Islet of Langerhans (tissue), 1 donor: ENCODE measurements at regions not wholly inside any gene's neighbourhood (a gene's known extent, or its start where the extent isn't known, plus 50 kb on each side); places are given as distances from the start of the nearest gene placed in this dataset.

Source experiments
- FAIRE-seq: peaks from one replicate; lab custom pipeline; 2011; peaks lifted over from hg19 to GRCh38; lab: Jason Lieb, UNC

DNA sequence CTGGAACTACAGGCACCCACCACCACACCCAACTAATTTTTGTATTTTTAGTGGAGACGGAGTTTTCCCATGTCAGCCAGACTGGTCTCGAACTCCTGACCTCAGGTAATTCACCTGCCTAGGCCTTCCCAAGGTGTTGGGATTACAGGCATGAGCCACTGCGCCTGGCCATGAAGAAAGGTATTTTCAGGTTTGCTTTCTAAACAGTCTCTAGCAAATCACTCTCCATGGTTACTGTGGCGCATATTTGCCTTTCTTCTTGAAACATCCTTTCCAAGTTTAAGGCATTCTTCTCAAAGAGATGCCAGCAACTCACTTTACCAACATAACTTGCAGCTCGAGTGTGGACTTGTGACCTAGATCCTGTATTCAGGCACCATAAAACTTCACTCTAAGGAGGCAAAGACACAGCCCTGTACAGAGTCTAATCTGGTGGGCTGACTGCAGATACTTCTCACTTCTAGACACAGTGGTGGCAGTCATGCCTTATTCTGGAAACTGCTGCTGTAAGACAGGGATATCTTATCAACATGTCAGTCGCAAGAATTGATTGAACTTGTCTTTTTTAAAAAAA lies 461.4 kb upstream of the TSHZ3 start:
- no peak for FAIRE-seq

DNA sequence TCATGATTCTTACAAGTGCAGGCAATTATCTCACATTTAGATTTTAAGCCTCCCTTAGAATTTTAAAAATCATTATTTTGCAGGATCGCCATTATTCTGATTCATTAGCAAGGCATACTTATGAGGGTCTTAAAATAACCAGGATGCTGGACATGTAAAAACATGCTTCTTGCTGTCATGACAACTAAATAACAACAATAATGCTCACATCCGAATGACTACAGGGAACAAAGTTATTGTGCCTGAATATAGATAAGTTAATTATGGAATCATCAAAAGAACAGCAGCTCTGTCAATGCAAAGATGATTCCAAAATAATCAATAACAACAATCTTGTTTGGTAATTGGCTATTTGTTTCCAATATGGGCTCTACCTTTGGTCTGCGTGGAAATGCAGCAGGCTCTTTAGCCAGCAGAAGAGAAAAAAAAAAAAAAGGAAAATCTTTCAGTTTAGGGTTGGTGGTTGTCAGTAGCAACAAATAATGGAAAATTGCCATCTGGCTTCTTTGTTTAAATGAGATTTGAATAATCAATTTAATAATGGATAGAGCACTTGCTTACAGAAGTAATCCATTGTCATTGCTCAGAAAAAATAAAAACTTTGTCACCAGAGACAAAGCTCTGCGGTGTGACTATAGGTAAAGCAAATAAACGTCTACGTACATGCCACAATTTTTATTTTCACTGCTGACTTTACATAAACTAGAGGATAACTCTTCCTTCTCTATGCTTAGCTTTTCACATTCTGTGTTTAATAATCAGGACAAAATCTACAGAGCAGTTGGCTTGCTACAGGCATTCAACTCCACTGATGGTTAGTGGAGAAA lies 468.9 kb upstream of the TSHZ3 start:
- no peak for FAIRE-seq

DNA sequence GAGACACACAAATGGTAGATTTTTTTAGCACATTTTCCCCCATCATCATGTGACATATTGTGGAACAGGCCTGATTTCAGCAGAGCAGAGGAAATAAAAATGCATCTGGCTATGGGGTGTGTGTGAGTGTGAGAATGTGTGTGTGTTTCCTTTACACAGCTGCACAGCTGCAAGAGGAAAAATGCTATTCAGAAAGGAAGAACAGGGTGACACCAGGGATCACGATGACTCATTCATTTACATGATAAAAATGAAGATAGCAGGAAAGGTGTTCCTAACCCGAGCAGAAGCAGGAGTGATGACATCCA lies 469.5 kb upstream of the TSHZ3 start:
- FAIRE-seq, result no peak

DNA sequence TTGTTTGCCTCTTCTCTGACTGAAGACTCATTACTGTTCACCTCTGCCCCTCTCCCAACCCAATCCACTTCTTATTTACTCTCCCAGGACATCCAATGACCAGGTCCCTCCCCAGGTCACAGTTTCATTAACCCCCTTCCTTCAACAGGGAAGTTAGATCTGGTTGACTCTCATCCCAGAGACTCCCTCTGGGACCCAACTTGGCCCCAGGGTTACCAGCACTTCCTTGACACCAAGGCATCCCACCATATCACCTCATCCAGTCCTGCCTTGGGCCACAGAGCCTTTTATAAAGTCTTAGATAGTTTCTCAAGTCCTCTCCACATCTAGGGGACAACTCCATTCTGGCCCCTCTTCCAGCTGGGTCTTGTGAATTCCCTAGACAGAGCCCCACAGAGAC lies 470.6 kb upstream of the TSHZ3 start:
- FAIRE-seq, result no peak

GRCh38 chr19:31821346-31821745 lies 472.1 kb upstream of the TSHZ3 start:
- no peak for FAIRE-seq

- no peak for FAIRE-seq
Measured at GRCh38 chr19:31825134-31826094, 476.2 kb upstream of the TSHZ3 start.

DNA sequence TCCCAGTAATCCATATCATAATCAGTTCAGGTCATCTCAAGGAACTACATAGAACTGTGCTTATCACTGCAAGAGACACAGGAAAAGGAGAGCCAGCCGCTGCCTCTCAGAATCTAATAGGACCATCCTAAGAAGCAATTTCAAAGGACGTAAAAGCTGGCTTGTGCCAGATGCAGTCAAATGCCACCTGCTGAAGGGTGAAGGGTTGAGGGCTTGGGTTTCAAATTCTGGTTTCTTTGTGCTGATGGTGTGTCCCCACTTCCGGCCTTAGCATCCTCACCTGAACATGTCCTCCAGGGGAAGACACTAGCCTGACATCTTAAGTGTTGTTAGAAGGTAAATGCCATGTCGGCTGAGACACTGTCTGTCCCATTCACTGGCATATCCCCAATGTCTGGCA lies 477.1 kb upstream of the TSHZ3 start:
- FAIRE-seq, result no peak

- no peak for FAIRE-seq
Measured at GRCh38 chr19:31831421-31832175, 482.4 kb upstream of the TSHZ3 start.

GRCh38 chr19:31832176-31832548 lies 482.9 kb upstream of the TSHZ3 start:
- no peak for FAIRE-seq

GRCh38 chr19:31834070-31834469 lies 484.8 kb upstream of the TSHZ3 start:
- no peak for FAIRE-seq

- no peak for FAIRE-seq
Measured at GRCh38 chr19:31838163-31838815, 489.1 kb upstream of the TSHZ3 start.

GRCh38 chr19:31840371-31840770 lies 491.1 kb upstream of the TSHZ3 start:
- no peak for FAIRE-seq

DNA sequence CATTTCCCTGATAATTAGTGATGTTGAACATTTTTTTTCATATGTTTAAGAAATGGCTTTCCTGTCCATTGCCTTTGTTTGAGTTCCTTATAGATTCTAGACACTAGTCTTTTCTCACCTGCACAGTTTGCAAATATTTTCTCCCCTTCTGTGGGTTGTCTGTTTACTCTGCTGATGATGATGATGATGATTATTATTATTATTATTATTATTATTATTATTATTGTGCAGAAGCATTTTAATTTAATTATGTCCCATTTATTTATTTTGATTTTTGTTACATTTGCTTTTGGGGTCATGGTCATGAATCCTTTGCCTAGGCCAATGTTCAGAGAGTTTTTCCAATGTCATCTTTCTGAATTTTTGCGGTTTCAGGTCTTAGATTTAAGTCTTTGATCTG lies 492.5 kb upstream of the TSHZ3 start:
- no peak for FAIRE-seq

GRCh38 chr19:31863122-31863521 lies 482.3 kb upstream of the ZNF507 start:
- FAIRE-seq, result no peak

- FAIRE-seq, result no peak
Measured at GRCh38 chr19:31874313-31874712, 471.1 kb upstream of the ZNF507 start.

DNA sequence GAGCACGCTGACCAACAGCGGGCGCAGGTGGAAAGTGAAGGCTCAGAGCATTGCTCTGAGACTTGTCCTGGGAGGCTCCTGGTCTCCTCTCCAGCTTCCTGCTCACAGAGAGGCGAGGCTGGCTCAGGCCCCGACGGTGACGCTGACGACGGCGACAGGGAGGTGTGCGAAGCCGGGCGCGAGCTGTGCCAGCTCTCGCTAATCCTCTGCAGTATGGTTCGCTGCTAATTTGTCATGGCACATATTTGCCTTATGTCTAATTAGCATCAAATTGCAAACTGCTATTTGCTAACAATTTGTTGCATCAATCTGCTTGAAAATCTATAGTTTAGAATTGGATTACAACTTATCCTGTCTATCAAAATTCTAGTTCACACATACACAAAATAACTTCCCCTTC lies 469.8 kb upstream of the ZNF507 start:
- FAIRE-seq, result no peak

DNA sequence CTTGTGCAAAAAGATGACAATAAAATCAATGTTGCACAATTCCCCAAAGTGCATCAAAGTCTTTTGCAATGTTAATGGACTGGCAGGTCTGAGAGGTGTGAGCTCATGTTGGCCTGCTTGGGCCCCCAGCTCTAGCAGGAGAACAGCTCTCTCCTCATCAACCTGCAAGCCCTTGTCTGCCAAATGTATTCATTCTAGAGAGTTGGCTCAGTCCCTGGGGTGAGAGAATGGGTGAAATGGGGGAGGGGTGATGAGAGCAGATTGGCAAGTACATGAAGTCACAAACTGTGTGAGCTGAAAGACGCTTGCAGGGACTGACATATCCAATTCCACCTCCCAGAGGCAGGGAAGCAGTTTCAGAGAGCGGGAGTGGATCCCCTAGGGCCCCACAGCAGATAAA lies 465.1 kb upstream of the ZNF507 start:
- FAIRE-seq, result no peak

GRCh38 chr19:31881988-31882387 lies 463.4 kb upstream of the ZNF507 start:
- no peak for FAIRE-seq

- FAIRE-seq, result no peak
Measured at GRCh38 chr19:31882709-31883108, 462.7 kb upstream of the ZNF507 start.

- no peak for FAIRE-seq
Measured at GRCh38 chr19:31883296-31883990, 462.0 kb upstream of the ZNF507 start.

DNA sequence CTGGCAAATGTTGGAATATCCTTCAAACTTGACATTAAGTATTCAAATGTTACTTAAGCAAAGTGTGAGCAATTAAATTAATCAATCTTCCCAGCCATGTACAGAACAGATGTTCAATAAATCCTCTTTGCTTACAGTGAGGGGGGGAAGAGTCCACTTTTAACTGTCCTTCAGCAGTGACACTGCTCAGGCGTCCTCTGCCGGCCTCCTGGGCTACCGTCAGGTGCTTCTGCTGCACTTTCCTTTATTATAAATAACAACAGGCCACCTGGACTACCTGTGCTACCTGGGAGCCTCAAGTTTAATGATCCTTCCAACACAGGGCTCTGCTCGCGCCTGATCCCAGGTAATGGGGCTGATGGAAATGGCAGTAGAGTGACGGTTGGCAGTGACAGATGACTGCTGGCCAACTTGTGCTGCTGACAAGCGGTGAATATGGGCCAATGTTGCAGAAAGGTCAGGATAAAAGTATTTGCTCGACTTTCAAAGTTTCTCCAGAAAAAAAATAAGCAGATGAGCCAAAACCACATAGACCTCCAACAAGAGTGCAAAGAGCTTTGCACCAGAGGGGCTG lies 460.0 kb upstream of the ZNF507 start:
- FAIRE-seq, result no peak
